ENCODE measurements at regions not wholly inside any gene's neighbourhood (a gene's known extent, or its start where the extent isn't known, plus 50 kb on each side); places are given as distances from the start of the nearest gene placed in this dataset.

- 89% methylated on average over 13 of the region's 13 CpGs; no CpG with 5 or more reads in 1 of the 2 donors for WGBS, 2 donors (ENCODE audit: low coverage in 1 of 2)
- no peak overlapping the region for H3K27ac ChIP-seq
- no peak overlapping the region for H3K4me3 ChIP-seq
- no peaks in the 10 kb centered on the region for H3K36me3 ChIP-seq
- H3K9me3 ChIP-seq = no peaks in the 10 kb centered on the region
- peaks cover 3% of the 10 kb centered on the region for H3K27me3 ChIP-seq
- no peak for ATAC-seq
- no peaks in the 10 kb centered on the region for H3K4me1 ChIP-seq
- no peak for TF ChIP-seq POLR2AphosphoS5 (IDR thresholded peaks at IDR 0.05)
Observed at GRCh38 chr7:156440456-156440855, 200.1 kb upstream of the RNF32 start.

- no peaks in the 10 kb centered on the region for H3K36me3 ChIP-seq
- TF ChIP-seq POLR2AphosphoS5 (IDR thresholded peaks at IDR 0.05) = no peak
- no peak for TF ChIP-seq POLR2A (IDR thresholded peaks at IDR 0.05)
- TF ChIP-seq EP300 (IDR thresholded peaks at IDR 0.05) = no peak
- TF ChIP-seq CTCF (IDR thresholded peaks at IDR 0.05) = no peak
- H3K4me3 ChIP-seq = no peak overlapping the region
- no peaks in the 10 kb centered on the region for H3K9me3 ChIP-seq
- no peaks in the 10 kb centered on the region for H3K4me1 ChIP-seq
- WGBS, 2 donors (ENCODE audit: low coverage in 1 of 2) = 48 to 73% methylated on average over 2 of the region's 2 CpGs
- ATAC-seq = no peak
- peaks cover 3% of the 10 kb centered on the region for H3K27me3 ChIP-seq
- no peak overlapping the region for H3K27ac ChIP-seq
Observed at GRCh38 chr7:156438011-156438410, 202.6 kb upstream of the RNF32 start.

GRCh38 chr7:156437021-156437614, 203.5 kb upstream of the RNF32 start:
- ATAC-seq = no peak
- Histone ChIP-seq H3K36me3 (no peaks in the 10 kb centered on the region), H3K27me3 (peaks cover 3% of the 10 kb centered on the region), H3K4me1 (no peaks in the 10 kb centered on the region), H3K27ac (no peak overlapping the region), H3K9me3 (no peaks in the 10 kb centered on the region), H3K4me3 (no peak overlapping the region)
- no peak for TF ChIP-seq POLR2A (IDR thresholded peaks at IDR 0.05)
- no peak for TF ChIP-seq POLR2AphosphoS5 (IDR thresholded peaks at IDR 0.05)
- TF ChIP-seq EP300 (IDR thresholded peaks at IDR 0.05) = no peak
- TF ChIP-seq CTCF (IDR thresholded peaks at IDR 0.05) = no peak
- 61 to 71% methylated on average over 3 to 8 of the region's 8 CpGs for WGBS, 2 donors (ENCODE audit: low coverage in 1 of 2)

GRCh38 chr7:156435486-156436231, 204.9 kb upstream of the RNF32 start:
- Histone ChIP-seq H3K4me3 (no peak overlapping the region), H3K4me1 (no peaks in the 10 kb centered on the region), H3K9me3 (no peaks in the 10 kb centered on the region), H3K27ac (no peak overlapping the region), H3K27me3 (no peaks in the 10 kb centered on the region), H3K36me3 (no peaks in the 10 kb centered on the region)
- 65 to 90% methylated on average over 5 to 11 of the region's 12 CpGs for WGBS, 2 donors (ENCODE audit: low coverage in 1 of 2)
- ATAC-seq = no peak
- TF ChIP-seq EP300 (IDR thresholded peaks at IDR 0.05) (no peak), POLR2AphosphoS5 (IDR thresholded peaks at IDR 0.05) (no peak), POLR2A (IDR thresholded peaks at IDR 0.05) (no peak), CTCF (IDR thresholded peaks at IDR 0.05) (no peak)

GRCh38 chr7:156434706-156435105, 205.9 kb upstream of the RNF32 start:
- TF ChIP-seq POLR2A (IDR thresholded peaks at IDR 0.05) (no peak), POLR2AphosphoS5 (IDR thresholded peaks at IDR 0.05) (no peak), EP300 (IDR thresholded peaks at IDR 0.05) (no peak), CTCF (IDR thresholded peaks at IDR 0.05) (no peak)
- Histone ChIP-seq H3K4me3 (no peak overlapping the region), H3K9me3 (no peaks in the 10 kb centered on the region), H3K4me1 (no peaks in the 10 kb centered on the region), H3K36me3 (no peaks in the 10 kb centered on the region), H3K27ac (no peak overlapping the region), H3K27me3 (no peaks in the 10 kb centered on the region)
- no peak for ATAC-seq
- WGBS, 2 donors (ENCODE audit: low coverage in 1 of 2) = 71 to 92% methylated on average over 4 to 5 of the region's 5 CpGs
